PC-9 (cell line): ENCODE measurements at regions not wholly inside any gene's neighbourhood (a gene's known extent, or its start where the extent isn't known, plus 50 kb on each side); places are given as distances from the start of the nearest gene placed in this dataset.

Experiments
- BruUV-seq: library from RNA; stranded (reverse); fragments of 400-500 nt; replicated peaks from 2 replicates; lab custom pipeline; 2021; lab: Mats Ljungman, UMichigan
- CTCF ChIA-PET: fragments of 300-600 bp; sonication (Branson Sonifier 250); formaldehyde crosslinking; loops from one replicate; lab custom pipeline; 2022; ENCODE audit warnings: antibody characterized with exemption; lab: Charles Lee
- POLR2A ChIA-PET: fragments of 300-600 bp; sonication (Branson Sonifier 250); formaldehyde crosslinking; loops from one replicate; lab custom pipeline; 2022; ENCODE audit warnings: antibody characterized with exemption; ENCODE audit not compliant: unreplicated experiment; lab: Charles Lee
- DNase-seq, 2 experiments: peaks; one replicate each; pipeline versions ENCODE4 v3.0.0 to v3.0.0-alpha.2; 2015 to 2022; ENCODE audit warnings: mixed read lengths in 1 of 2
- H2AFZ ChIP-seq: fragments of 200-600 bp; sonication (generic); 2 replicates; pipeline ENCODE4 v1.8.1; 2017; ENCODE audit warnings: antibody characterized with exemption
- H3F3A ChIP-seq: fragments of 200-600 bp; sonication (generic); 2 replicates; pipeline ENCODE4 v1.8.1; 2017; ENCODE audit warnings: antibody characterized with exemption, mild to moderate bottlenecking, low read depth; ENCODE audit not compliant: insufficient read depth
- H3K27ac ChIP-seq: fragments of 200-600 bp; sonication (generic); 2 replicates; pipeline ENCODE4 v1.6.1; 2016; ENCODE audit warnings: mixed run types
- H3K27me3 ChIP-seq: fragments of 200-600 bp; sonication (generic); 2 replicates; pipeline ENCODE4 v1.6.1; 2016; ENCODE audit warnings: low read depth, mixed run types; ENCODE audit not compliant: insufficient read depth
- H3K36me3 ChIP-seq: fragments of 200-600 bp; sonication (generic); 2 replicates; pipeline ENCODE4 v1.6.1; 2016; ENCODE audit warnings: low read depth, mixed run types
- H3K4me1 ChIP-seq: fragments of 200-600 bp; sonication (generic); replicated peaks from 2 replicates; pipeline ENCODE4 v1.6.1; 2016; ENCODE audit warnings: mixed run types; ENCODE audit not compliant: insufficient read depth
- H3K4me2 ChIP-seq: fragments of 200-600 bp; sonication (generic); 2 replicates; pipeline ENCODE4 v1.6.1; 2017; ENCODE audit warnings: mixed run types
- H3K4me3 ChIP-seq: fragments of 200-600 bp; sonication (generic); 2 replicates; pipeline ENCODE4 v1.6.1; 2016; ENCODE audit warnings: mixed run types
- H3K79me2 ChIP-seq: fragments of 200-600 bp; sonication (generic); 2 replicates; pipeline ENCODE4 v1.6.1; 2017; ENCODE audit warnings: low read depth, mixed run types
- H3K9me2 ChIP-seq: fragments of 200-600 bp; sonication (generic); 2 replicates; pipeline ENCODE4 v1.8.1; 2017; ENCODE audit warnings: mild to moderate bottlenecking; ENCODE audit not compliant: insufficient read depth
- H3K9me3 ChIP-seq: fragments of 200-600 bp; sonication (generic); 2 replicates; pipeline ENCODE4 v1.8.1; 2016; ENCODE audit warnings: low read depth; ENCODE audit not compliant: insufficient read depth
- H4K20me1 ChIP-seq: fragments of 200-600 bp; sonication (generic); 2 replicates; pipeline ENCODE4 v1.8.1; 2017; ENCODE audit not compliant: insufficient read depth
- CTCF ChIP-seq: fragments of 200-600 bp; sonication (generic); conservative IDR thresholded peaks from 2 replicates; pipeline ENCODE4 v1.6.1; 2017; ENCODE audit warnings: mixed run types, antibody characterized with exemption, mild to moderate bottlenecking, moderate library complexity
- EZH2 ChIP-seq: fragments of 200-600 bp; sonication (generic); IDR thresholded peaks from 2 replicates; pipeline ENCODE4 v1.8.0; 2017; ENCODE audit warnings: antibody characterized with exemption, low read depth
- intact Hi-C: fragments of 100-400 bp; cut with micrococcal nuclease; formaldehyde crosslinking; loops from one replicate; pipeline ENCODE4 v1.10.0; 2022; ENCODE audit not compliant: unreplicated experiment

GRCh38 chr14:84806181-84806580, 723.8 kb upstream of the FLRT2 start:
- no peaks in the 10 kb centered on the region for H3K9me2 ChIP-seq

GRCh38 chr14:84806622-84807021, 723.3 kb upstream of the FLRT2 start:
- H3K9me3 ChIP-seq: no peaks in the 10 kb centered on the region
- no peak for DNase-seq
- intact Hi-C loops: no loop called here
- H3K27ac ChIP-seq: no peak overlapping the region
- no peaks in the 10 kb centered on the region for H3K9me2 ChIP-seq
- no peak overlapping the region for H3K4me3 ChIP-seq
- no peak overlapping the region for H3K4me2 ChIP-seq
- POLR2A ChIA-PET: no interaction called here
- no peak for TF ChIP-seq EZH2
- TF ChIP-seq CTCF: no peak
- no peaks in the 10 kb centered on the region for H4K20me1 ChIP-seq
- no peaks in the 10 kb centered on the region for H3K4me1 ChIP-seq
- H3K36me3 ChIP-seq: no peaks in the 10 kb centered on the region
- H3F3A ChIP-seq: no peaks in the 10 kb centered on the region
- no peaks in the 10 kb centered on the region for H3K79me2 ChIP-seq
- CTCF ChIA-PET: no interaction called here
- no TSS peak for BruUV-seq
- no peak overlapping the region for H2AFZ ChIP-seq
- H3K27me3 ChIP-seq: no peaks in the 10 kb centered on the region

More at GRCh38 chr14:84806181-84806580, 723.8 kb upstream of the FLRT2 start:
- BruUV-seq: no TSS peak
- no peaks in the 10 kb centered on the region for H3K79me2 ChIP-seq
- DNase-seq: no peak
- POLR2A ChIA-PET: no interaction called here
- no peaks in the 10 kb centered on the region for H3F3A ChIP-seq
- CTCF ChIA-PET: no interaction called here
- H3K36me3 ChIP-seq: no peaks in the 10 kb centered on the region
- no peak overlapping the region for H3K4me3 ChIP-seq
- H4K20me1 ChIP-seq: no peaks in the 10 kb centered on the region
- no peak overlapping the region for H2AFZ ChIP-seq
- TF ChIP-seq EZH2 (no peak), CTCF (no peak)
- no peaks in the 10 kb centered on the region for H3K27me3 ChIP-seq
- H3K4me1 ChIP-seq: no peaks in the 10 kb centered on the region
- H3K9me3 ChIP-seq: no peaks in the 10 kb centered on the region
- no peak overlapping the region for H3K27ac ChIP-seq
- intact Hi-C loops: no loop called here
- no peak overlapping the region for H3K4me2 ChIP-seq

- TF ChIP-seq CTCF: no peak
- no peak for TF ChIP-seq EZH2
- intact Hi-C loops: no loop called here
- POLR2A ChIA-PET: no interaction called here
- Histone ChIP-seq H3K4me1 (no peaks in the 10 kb centered on the region), H3K27ac (no peak overlapping the region), H3K36me3 (no peaks in the 10 kb centered on the region), H3K4me3 (no peak overlapping the region), H3K9me2 (no peaks in the 10 kb centered on the region), H3K9me3 (no peaks in the 10 kb centered on the region), H3K27me3 (no peaks in the 10 kb centered on the region), H2AFZ (no peak overlapping the region), H3K79me2 (no peaks in the 10 kb centered on the region), H3K4me2 (no peak overlapping the region), H4K20me1 (no peaks in the 10 kb centered on the region), H3F3A (no peaks in the 10 kb centered on the region)
- CTCF ChIA-PET: no interaction called here
- no peak for DNase-seq
- no TSS peak for BruUV-seq
Observed at GRCh38 chr14:84807673-84808072, 722.3 kb upstream of the FLRT2 start.
